Nephron (organoid): ENCODE measurements at regions not wholly inside any gene's neighbourhood (a gene's known extent, or its start where the extent isn't known, plus 50 kb on each side); places are given as distances from the start of the nearest gene placed in this dataset.

ENCODE experiments used
- H3K27ac Mint-ChIP-seq, 3 experiments: 2 replicates each; pipeline ENCODE4 v1.8.0; 2020; ENCODE audit warnings: mixed read lengths in 3 of 3, mild to moderate bottlenecking in 2 of 3, moderate library complexity in 1 of 3
- H3K27me3 Mint-ChIP-seq: 2 replicates; pipeline ENCODE4 v1.8.0; 2021; ENCODE audit warnings: low read depth, mild to moderate bottlenecking, moderate library complexity, mixed read lengths
- H3K36me3 Mint-ChIP-seq: 2 replicates; pipeline ENCODE4 v1.8.0; 2020; ENCODE audit warnings: low read depth, mixed read lengths
- H3K4me1 Mint-ChIP-seq: 2 replicates; pipeline ENCODE4 v1.8.0; 2020; ENCODE audit warnings: mixed read lengths
- H3K4me3 Mint-ChIP-seq, 3 experiments: 2 replicates each; pipeline ENCODE4 v1.8.0; 2020; ENCODE audit warnings: mild to moderate bottlenecking in 3 of 3, mixed read lengths in 3 of 3, moderate library complexity in 2 of 3
- H3K9me3 Mint-ChIP-seq: 2 replicates; pipeline ENCODE4 v1.8.0; 2020; ENCODE audit warnings: mixed read lengths
- CTCF ChIP-seq, 3 experiments: fragments of 200-600 bp; sonication (generic); IDR thresholded peaks; one replicate each; pipeline ENCODE4 v1.5.0; 2021; ENCODE audit warnings: antibody characterized with exemption in 3 of 3; ENCODE audit not compliant: unreplicated experiment in 3 of 3

GRCh38 chr7:35523292-35523691, 171.6 kb downstream of the HERPUD2 start:
- H3K27me3 Mint-ChIP-seq, result peaks cover 72% of the 10 kb centered on the region
- no peak overlapping the region for H3K27ac Mint-ChIP-seq
- TF ChIP-seq CTCF (IDR thresholded peaks at IDR 0.05; ENCODE audit: unreplicated experiment in 3 of 3), result no peak
- H3K4me3 Mint-ChIP-seq, result no peak overlapping the region
- H3K9me3 Mint-ChIP-seq, result no peaks in the 10 kb centered on the region
- H3K36me3 Mint-ChIP-seq, result no peaks in the 10 kb centered on the region
- peaks cover 10% of the 10 kb centered on the region for H3K4me1 Mint-ChIP-seq

DNA sequence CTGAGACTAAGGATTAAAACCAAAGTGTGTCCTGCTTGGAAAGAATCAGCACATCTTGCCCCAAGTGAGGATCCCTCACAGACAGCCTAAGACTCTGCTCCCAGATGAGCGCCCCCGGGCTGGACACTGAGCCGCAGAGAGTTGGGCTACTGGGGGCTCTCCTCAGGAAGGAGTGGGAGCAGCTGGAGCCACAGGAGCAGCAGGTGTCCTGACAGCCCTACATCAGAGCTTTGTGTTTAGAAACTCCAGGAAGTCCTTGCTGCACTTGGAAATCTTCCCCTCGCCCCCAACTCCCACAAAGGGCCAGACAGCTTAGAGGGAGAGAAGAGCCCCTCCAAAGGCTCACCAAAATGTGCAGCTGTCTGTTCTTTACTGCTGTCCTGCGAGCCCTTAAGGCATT, 172.2 kb downstream of the HERPUD2 start:
- Mint-ChIP-seq H3K4me3 (no peak overlapping the region), H3K27ac (no peak overlapping the region), H3K36me3 (no peaks in the 10 kb centered on the region), H3K27me3 (peaks cover 68% of the 10 kb centered on the region), H3K9me3 (no peaks in the 10 kb centered on the region), H3K4me1 (peaks cover 10% of the 10 kb centered on the region)
- TF ChIP-seq CTCF (IDR thresholded peaks at IDR 0.05; ENCODE audit: unreplicated experiment in 3 of 3), result no peak

DNA sequence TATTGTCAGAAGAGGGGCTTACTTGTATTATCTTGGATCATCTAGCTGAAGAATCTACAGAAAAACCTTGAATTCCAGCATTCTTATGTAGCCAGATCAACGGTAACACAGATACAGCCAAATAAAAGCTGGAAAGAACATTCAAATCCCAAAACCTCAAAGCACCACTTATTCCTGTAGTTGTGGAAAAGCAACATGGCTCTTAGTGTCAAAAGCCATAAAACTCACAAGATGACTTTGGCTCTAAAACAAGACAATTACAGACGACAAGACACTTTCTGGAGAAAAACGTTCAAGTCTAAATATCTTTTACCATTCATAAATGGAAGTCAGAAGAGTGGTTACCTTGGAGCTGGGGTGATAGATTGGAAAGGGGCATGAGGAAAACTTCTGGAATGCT, 173.0 kb downstream of the HERPUD2 start:
- H3K4me1 Mint-ChIP-seq, result peaks cover 10% of the 10 kb centered on the region
- H3K27me3 Mint-ChIP-seq, result peaks cover 63% of the 10 kb centered on the region
- H3K27ac Mint-ChIP-seq, result no peak overlapping the region
- H3K36me3 Mint-ChIP-seq, result no peaks in the 10 kb centered on the region
- no peaks in the 10 kb centered on the region for H3K9me3 Mint-ChIP-seq
- H3K4me3 Mint-ChIP-seq, result no peak overlapping the region
- no peak for TF ChIP-seq CTCF (IDR thresholded peaks at IDR 0.05; ENCODE audit: unreplicated experiment in 3 of 3)

- Mint-ChIP-seq H3K27me3 (peaks cover 62% of the 10 kb centered on the region), H3K9me3 (no peaks in the 10 kb centered on the region), H3K4me1 (peaks cover 10% of the 10 kb centered on the region), H3K4me3 (no peak overlapping the region), H3K36me3 (no peaks in the 10 kb centered on the region), H3K27ac (no peak overlapping the region)
- TF ChIP-seq CTCF (IDR thresholded peaks at IDR 0.05; ENCODE audit: unreplicated experiment in 3 of 3), result no peak
These were observed 173.9 kb downstream of the HERPUD2 start for GRCh38 chr7:35520810-35521625.

GRCh38 chr7:35519971-35520809, 174.7 kb downstream of the HERPUD2 start:
- H3K27ac Mint-ChIP-seq, result no peak overlapping the region
- peaks cover 60% of the 10 kb centered on the region for H3K27me3 Mint-ChIP-seq
- no peak overlapping the region for H3K4me3 Mint-ChIP-seq
- TF ChIP-seq CTCF (IDR thresholded peaks at IDR 0.05; ENCODE audit: unreplicated experiment in 3 of 3), result peak; percentile 93 to 96 (median 96)
- H3K4me1 Mint-ChIP-seq, result peaks cover 10% of the 10 kb centered on the region
- no peaks in the 10 kb centered on the region for H3K9me3 Mint-ChIP-seq
- H3K36me3 Mint-ChIP-seq, result no peaks in the 10 kb centered on the region
